Endodermal cell (in vitro differentiated cells): ENCODE measurements at regions not wholly inside any gene's neighbourhood (a gene's known extent, or its start where the extent isn't known, plus 50 kb on each side); places are given as distances from the start of the nearest gene placed in this dataset.

Experiments used
- DNase-seq: peaks from one replicate; pipeline ENCODE4 v3.0.0-alpha.2; 2017
- H3K27ac ChIP-seq: 2 replicates; pipeline ENCODE4 v1.5.1; 2013; ENCODE audit warnings: mild to moderate bottlenecking, low read depth, low read length, moderate library complexity
- H3K27me3 ChIP-seq: 2 replicates; pipeline ENCODE4 v1.6.1; 2013; ENCODE audit warnings: mild to moderate bottlenecking, low read length, moderate library complexity; ENCODE audit not compliant: insufficient read depth, control insufficient read depth, poor library complexity, severe bottlenecking
- H3K36me3 ChIP-seq: 2 replicates; pipeline ENCODE4 v1.7.0; 2013; ENCODE audit warnings: mild to moderate bottlenecking, low read length, moderate library complexity; ENCODE audit not compliant: control insufficient read depth, insufficient read depth
- H3K4me1 ChIP-seq: one replicate; pipeline ENCODE4 v1.7.0; 2013; ENCODE audit warnings: low read length; ENCODE audit not compliant: control insufficient read depth, insufficient read depth
- H3K4me3 ChIP-seq: 2 replicates; pipeline ENCODE4 v1.5.1; 2013; ENCODE audit warnings: mild to moderate bottlenecking, low read length, moderate library complexity
- H3K9ac ChIP-seq: 2 replicates; pipeline ENCODE4 v1.6.1; 2013; ENCODE audit warnings: mild to moderate bottlenecking, low read length, moderate library complexity; ENCODE audit not compliant: poor library complexity, severe bottlenecking; ENCODE audit errors: extremely low read depth
- H3K9me3 ChIP-seq: 2 replicates; pipeline ENCODE4 v1.6.1; 2013; ENCODE audit warnings: mild to moderate bottlenecking, low read length, moderate library complexity; ENCODE audit not compliant: control insufficient read depth
- H3K27ac Mint-ChIP-seq: 2 replicates; pipeline ENCODE4 v1.8.0; 2020; ENCODE audit warnings: mixed read lengths
- H3K27me3 Mint-ChIP-seq: 2 replicates; pipeline ENCODE4 v1.8.0; 2021; ENCODE audit warnings: mild to moderate bottlenecking, mixed read lengths; ENCODE audit not compliant: insufficient read depth
- H3K36me3 Mint-ChIP-seq: 2 replicates; pipeline ENCODE4 v1.8.0; 2020; ENCODE audit warnings: low read depth, mixed read lengths
- H3K4me1 Mint-ChIP-seq: 2 replicates; pipeline ENCODE4 v1.8.0; 2020; ENCODE audit warnings: mixed read lengths
- H3K4me3 Mint-ChIP-seq: 2 replicates; pipeline ENCODE4 v1.8.0; 2020; ENCODE audit warnings: mild to moderate bottlenecking, moderate library complexity, mixed read lengths
- H3K9me3 Mint-ChIP-seq: 2 replicates; pipeline ENCODE4 v1.8.0; 2020; ENCODE audit warnings: mild to moderate bottlenecking, mixed read lengths
- WGBS, 2 experiments: methylation state at CpG; one replicate each; pipeline versions ENCODE4 v1.1.5 to v1.1.7; 2013; ENCODE audit warnings: missing lambda C conversion rate in 2 of 2, mixed read lengths in 1 of 2; ENCODE audit not compliant: insufficient coverage in 1 of 2, insufficient read length in 1 of 2; 5-methylcytosine and 5-hydroxymethylcytosine counted together
- TF ChIP-seq, protein P1 (sequence below): fragments of 200-600 bp; sonication (generic); conservative IDR thresholded peaks from 2 replicates; pipeline ENCODE4 v1.5.0; 2021; ENCODE audit warnings: antibody characterized with exemption, mild to moderate bottlenecking

DNA sequence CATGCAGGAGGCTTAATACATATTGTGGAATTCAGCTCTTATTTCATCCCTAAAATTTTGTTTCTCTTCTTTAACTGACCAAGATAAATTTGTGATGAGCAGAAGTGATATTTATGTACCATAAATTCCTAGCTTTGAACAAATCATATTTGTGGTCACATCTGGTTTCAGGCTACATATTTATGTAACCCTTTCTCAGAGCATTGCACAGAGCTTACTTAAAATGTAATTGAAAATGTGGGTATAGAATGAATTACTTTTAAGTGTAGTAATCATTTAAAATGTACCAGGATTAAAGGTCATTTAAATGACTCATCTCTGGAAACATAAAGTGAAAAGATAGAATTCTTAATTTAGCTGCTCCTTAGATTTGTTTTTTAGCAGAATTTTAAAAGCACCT lies 129.9 kb upstream of the FRMD6 start:
- Mint-ChIP-seq H3K27me3 (no peaks in the 10 kb centered on the region), H3K9me3 (no peaks in the 10 kb centered on the region), H3K4me1 (peaks cover 8% of the 10 kb centered on the region), H3K4me3 (no peak overlapping the region), H3K36me3 (no peaks in the 10 kb centered on the region), H3K27ac (no peak overlapping the region)
- H3K27ac ChIP-seq, result no peak overlapping the region
- H3K9ac ChIP-seq, result no peak overlapping the region
- H3K27me3 ChIP-seq, result no peaks in the 10 kb centered on the region
- TF ChIP-seq, protein P1, sequence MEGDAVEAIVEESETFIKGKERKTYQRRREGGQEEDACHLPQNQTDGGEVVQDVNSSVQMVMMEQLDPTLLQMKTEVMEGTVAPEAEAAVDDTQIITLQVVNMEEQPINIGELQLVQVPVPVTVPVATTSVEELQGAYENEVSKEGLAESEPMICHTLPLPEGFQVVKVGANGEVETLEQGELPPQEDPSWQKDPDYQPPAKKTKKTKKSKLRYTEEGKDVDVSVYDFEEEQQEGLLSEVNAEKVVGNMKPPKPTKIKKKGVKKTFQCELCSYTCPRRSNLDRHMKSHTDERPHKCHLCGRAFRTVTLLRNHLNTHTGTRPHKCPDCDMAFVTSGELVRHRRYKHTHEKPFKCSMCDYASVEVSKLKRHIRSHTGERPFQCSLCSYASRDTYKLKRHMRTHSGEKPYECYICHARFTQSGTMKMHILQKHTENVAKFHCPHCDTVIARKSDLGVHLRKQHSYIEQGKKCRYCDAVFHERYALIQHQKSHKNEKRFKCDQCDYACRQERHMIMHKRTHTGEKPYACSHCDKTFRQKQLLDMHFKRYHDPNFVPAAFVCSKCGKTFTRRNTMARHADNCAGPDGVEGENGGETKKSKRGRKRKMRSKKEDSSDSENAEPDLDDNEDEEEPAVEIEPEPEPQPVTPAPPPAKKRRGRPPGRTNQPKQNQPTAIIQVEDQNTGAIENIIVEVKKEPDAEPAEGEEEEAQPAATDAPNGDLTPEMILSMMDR, result no peak
- DNase-seq, result no peak
- H3K4me1 ChIP-seq, result no peaks in the 10 kb centered on the region
- H3K9me3 ChIP-seq, result no peaks in the 10 kb centered on the region
- no peak overlapping the region for H3K4me3 ChIP-seq
- H3K36me3 ChIP-seq, result no peaks in the 10 kb centered on the region

DNA sequence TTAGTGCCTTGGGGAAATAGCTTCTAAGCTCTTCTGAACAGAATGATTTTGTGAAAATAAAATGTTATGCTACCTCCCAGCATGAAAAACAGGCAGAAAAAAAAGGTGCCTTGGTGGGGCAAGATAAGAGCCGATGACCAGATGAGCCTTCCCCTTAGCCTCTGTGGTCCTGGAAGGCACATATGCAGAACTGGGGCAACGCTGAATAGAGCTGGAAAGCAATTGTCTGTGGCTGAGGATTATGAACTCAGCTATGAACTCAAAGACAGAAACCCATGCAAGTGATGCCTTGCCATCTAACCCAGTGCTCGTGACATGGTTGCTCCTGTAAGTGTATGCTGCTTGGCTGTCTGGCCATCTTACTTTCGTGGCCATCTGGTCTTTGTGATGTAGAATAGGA lies 128.5 kb upstream of the FRMD6 start:
- Histone ChIP-seq H3K9me3 (no peaks in the 10 kb centered on the region), H3K9ac (no peak overlapping the region), H3K27me3 (no peaks in the 10 kb centered on the region), H3K4me1 (no peaks in the 10 kb centered on the region), H3K27ac (no peak overlapping the region), H3K4me3 (no peak overlapping the region), H3K36me3 (no peaks in the 10 kb centered on the region)
- Mint-ChIP-seq H3K4me3 (no peak overlapping the region), H3K9me3 (no peaks in the 10 kb centered on the region), H3K36me3 (no peaks in the 10 kb centered on the region), H3K4me1 (peaks cover 8% of the 10 kb centered on the region), H3K27me3 (no peaks in the 10 kb centered on the region), H3K27ac (no peak overlapping the region)
- no peak for DNase-seq
- 81 to 89% methylated on average over 4 of the region's 4 CpGs for WGBS, 2 experiments
- TF ChIP-seq, protein P1, result no peak

DNA sequence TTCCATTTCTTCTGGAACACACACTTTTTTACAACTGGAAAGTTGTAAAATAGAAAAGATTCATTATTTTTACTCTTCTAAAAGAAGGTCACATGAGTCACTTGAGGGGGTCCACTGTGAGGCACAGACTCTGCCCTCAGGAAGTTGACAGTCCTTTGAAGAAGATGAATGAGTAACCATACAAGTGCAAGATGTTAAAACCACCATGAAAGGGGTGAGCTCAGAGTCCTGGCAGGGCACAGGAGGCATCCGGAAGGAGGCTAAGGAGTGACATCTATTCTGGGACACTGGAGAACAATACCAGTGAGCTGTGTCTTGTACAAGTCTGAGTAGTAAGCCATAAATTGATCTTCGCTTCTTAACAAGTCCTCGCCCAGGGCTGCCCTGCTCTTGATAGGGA lies 126.0 kb upstream of the FRMD6 start:
- no peak overlapping the region for H3K4me3 Mint-ChIP-seq
- no peak for DNase-seq
- H3K36me3 Mint-ChIP-seq, result no peaks in the 10 kb centered on the region

More for the DNA sequence above, 126.0 kb upstream of the FRMD6 start:
- no peaks in the 10 kb centered on the region for H3K36me3 ChIP-seq
- Mint-ChIP-seq H3K27ac (no peak overlapping the region), H3K9me3 (no peaks in the 10 kb centered on the region), H3K27me3 (no peaks in the 10 kb centered on the region), H3K4me1 (peaks cover 16% of the 10 kb centered on the region)
- H3K9me3 ChIP-seq, result no peaks in the 10 kb centered on the region
- TF ChIP-seq, protein P1, result no peak
- H3K4me3 ChIP-seq, result no peak overlapping the region
- 75 to 97% methylated on average over 1 to 3 of the region's 3 CpGs for WGBS, 2 experiments
- no peak overlapping the region for H3K27ac ChIP-seq
- no peak overlapping the region for H3K9ac ChIP-seq
- peaks cover 10% of the 10 kb centered on the region for H3K4me1 ChIP-seq
- no peaks in the 10 kb centered on the region for H3K27me3 ChIP-seq
